ENCODE measurements at regions not wholly inside any gene's neighbourhood (a gene's known extent, or its start where the extent isn't known, plus 50 kb on each side); places are given as distances from the start of the nearest gene placed in this dataset.

- no peak for TF ChIP-seq CTCF (IDR thresholded peaks at IDR 0.05; ENCODE audit: borderline replicate concordance, extremely low read depth, low read length, poor library complexity, severe bottlenecking)
- TF ChIP-seq EZH2 (IDR thresholded peaks at IDR 0.05; ENCODE audit: borderline replicate concordance, low read depth, low read length, severe bottlenecking) = no peak
These were observed 748.2 kb upstream of the NRSN1 start for GRCh38 chr6:23377830-23378229.

Measured in DND-41 (cell line).